GM12864 (cell line): ENCODE measurements at regions not wholly inside any gene's neighbourhood (a gene's known extent, or its start where the extent isn't known, plus 50 kb on each side); places are given as distances from the start of the nearest gene placed in this dataset.

Experiments
- DNase-seq: peaks from one replicate; pipeline ENCODE4 v3.0.0-alpha.2; 2011; ENCODE audit warnings: low read depth
- H3K4me3 ChIP-seq: 2 replicates; pipeline ENCODE4 v1.5.1; 2011; ENCODE audit warnings: mild to moderate bottlenecking, low read depth, low read length, control low read depth
- TF ChIP-seq, protein P1 (sequence below): IDR thresholded peaks from 2 replicates; pipeline ENCODE4 v1.5.1; 2011; ENCODE audit warnings: low read depth, mild to moderate bottlenecking, moderate library complexity, low read length, control low read depth, inconsistent platforms; ENCODE audit errors: missing control alignments

DNA sequence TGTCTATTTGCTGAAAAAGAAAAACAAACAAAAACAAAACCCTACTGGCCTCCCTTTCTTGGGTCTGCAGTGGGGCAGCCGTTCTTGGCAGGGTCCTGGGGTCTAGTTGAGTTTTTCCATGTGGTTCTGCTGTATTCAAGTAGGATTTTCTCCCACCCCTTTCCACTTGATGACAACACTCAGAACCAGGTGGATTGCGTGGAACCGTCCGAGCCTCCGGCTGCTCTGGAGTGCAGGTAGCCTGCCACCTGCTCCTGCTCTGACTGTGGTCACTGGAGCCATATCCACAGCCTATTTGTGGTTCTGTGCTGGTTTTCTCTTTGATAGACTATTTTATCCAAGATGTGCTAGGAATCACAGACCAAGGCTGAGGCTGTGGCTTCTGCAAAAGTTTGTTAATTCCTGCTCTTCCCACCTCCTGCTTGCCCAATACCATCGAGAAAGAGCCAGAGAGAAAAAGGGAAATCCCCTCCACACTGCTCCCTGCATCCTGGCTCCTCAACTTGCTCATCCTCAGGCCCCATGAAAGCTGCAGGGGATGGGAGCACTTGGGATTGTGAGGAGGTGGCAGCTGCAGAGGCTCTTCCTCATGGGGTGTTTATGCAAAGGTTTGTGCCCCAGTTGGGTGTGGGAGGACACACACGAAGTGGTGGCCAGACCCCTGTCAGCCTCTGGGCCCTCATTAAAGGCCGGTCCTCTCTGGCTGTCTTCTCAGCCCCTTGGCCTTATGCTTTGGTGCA lies 377.8 kb upstream of the TNRC6C start:
- TF ChIP-seq, protein P1, sequence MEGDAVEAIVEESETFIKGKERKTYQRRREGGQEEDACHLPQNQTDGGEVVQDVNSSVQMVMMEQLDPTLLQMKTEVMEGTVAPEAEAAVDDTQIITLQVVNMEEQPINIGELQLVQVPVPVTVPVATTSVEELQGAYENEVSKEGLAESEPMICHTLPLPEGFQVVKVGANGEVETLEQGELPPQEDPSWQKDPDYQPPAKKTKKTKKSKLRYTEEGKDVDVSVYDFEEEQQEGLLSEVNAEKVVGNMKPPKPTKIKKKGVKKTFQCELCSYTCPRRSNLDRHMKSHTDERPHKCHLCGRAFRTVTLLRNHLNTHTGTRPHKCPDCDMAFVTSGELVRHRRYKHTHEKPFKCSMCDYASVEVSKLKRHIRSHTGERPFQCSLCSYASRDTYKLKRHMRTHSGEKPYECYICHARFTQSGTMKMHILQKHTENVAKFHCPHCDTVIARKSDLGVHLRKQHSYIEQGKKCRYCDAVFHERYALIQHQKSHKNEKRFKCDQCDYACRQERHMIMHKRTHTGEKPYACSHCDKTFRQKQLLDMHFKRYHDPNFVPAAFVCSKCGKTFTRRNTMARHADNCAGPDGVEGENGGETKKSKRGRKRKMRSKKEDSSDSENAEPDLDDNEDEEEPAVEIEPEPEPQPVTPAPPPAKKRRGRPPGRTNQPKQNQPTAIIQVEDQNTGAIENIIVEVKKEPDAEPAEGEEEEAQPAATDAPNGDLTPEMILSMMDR: no peak
- no peak overlapping the region for H3K4me3 ChIP-seq
- no peak for DNase-seq

DNA sequence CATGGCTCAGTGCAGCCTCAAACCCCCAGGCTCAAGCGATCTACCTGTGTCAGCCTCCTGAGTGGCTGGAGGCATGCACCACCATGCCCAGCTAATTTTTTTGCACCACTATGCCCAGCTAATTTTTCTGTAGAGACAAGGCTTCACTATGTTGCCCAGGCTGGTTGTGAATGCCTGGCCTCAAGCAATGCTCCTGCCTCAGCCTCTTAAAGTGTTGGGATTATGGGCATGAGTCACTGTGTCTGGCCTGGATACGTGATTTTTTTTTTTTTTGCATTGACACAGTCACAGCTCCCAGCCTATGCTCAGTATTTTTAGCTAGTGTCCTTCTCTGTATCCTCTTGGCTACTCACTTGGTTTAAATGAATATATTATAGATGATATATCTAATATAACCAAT lies 377.0 kb upstream of the TNRC6C start:
- TF ChIP-seq, protein P1: no peak

DNA sequence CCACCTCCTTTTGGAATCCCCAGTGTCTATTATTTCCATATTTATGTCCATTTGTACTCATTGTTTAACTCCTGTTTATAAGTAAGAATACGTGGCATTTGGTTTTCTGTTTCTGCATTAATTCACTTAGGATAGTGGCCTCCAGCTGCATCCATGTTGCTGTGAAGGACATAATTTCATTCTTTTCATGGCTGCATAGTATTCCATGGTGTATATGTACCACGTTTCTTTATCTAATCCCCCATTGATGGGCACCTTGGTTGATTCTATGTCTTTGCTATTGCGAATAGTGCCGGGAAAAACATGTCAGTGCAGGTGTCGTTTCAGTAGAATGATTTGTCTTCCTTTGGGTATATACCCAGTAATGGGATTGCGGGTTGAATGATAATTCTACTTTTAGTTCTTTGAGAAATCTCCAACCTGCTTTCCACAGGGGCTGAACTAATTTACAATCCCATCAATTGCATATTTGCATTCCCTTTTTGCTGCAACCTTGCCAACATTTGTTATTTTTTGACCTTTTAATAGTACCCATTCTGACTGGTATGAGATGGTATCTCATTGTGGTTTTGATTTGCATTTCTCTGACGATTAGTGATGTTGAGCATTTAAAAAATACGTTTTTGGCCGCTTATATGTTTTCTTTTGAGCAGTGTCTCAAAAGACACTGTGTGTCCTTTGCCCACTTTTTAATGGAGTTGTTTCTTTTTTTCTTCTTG lies 373.2 kb upstream of the TNRC6C start:
- DNase-seq: no peak

More for the DNA sequence above, 377.0 kb upstream of the TNRC6C start:
- DNase-seq: no peak
- no peak overlapping the region for H3K4me3 ChIP-seq

DNA sequence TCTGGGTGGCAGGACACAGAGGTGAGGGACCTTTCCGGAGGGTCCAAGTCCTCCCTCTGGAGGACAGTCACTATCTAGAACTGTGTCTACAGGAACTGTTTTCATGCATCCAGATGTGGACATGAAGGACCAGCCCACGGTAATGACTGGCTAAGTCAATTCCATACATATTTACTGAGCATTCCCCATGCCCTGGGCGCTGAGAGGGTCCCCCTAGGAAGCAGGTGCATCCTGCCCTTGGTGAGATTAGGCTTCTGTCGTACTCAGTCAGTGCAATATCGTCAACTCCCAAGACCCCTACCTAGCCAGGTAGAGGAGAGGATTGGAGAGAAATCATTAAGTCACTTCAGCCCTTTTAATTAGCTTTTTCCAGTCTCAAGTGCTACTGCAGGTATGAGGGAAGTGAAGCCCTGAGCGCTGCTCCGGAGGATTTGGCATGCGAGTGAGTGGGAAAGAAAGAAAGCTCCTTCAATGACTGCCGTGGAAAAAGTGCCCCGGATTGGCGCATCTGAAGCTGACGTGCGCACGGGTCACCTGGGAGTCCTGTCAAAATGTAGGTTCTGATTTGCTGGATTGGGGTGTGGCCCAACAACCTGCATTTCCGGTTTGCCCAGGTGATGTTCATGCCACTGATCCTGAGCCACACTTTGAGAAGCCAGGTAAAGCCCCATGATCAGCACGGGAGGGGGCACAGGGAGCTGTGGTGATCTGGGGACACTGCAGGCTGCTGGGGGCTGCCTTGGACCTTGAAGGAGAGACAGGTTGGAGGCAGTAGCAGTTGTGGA lies 367.4 kb upstream of the TNRC6C start:
- TF ChIP-seq, protein P1: no peak
- H3K4me3 ChIP-seq: no peak overlapping the region
- DNase-seq: no peak

More for the DNA sequence above, 373.2 kb upstream of the TNRC6C start:
- TF ChIP-seq, protein P1: no peak
- no peak overlapping the region for H3K4me3 ChIP-seq

DNA sequence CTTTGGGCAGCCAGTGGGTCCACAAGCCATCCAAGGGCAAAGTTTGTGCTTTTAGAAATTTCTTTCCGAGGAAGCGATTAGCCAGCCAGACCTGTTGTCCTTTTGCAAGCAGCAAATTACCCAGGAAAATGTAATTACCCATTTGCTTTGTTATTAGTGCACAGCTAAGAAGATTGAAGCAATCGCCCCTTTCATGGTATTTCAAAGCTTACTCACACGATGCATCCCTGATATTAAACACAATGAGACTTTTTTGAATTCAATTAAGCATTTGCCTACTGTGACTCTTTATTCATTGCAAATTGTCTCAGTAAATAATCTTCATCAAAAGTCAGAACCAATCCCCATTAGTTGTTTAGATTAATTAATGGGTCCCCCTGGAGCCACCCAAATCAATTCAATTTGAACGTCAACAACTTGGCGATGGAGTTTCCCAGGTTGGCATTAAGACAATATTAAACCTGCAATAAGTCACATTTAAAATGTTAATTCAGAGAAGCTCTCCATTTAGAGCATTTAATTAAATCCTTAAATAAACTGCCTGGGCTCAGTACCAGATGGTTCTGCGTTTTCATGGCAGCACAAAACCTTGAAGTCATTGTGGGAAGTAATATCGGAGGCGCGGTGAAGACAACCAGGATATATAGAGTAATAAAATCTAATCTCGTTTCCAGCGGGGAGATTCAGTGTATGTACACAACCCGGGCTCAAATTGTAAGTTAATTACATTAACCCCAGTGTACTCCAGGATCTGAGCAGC lies 366.2 kb upstream of the TNRC6C start:
- H3K4me3 ChIP-seq: no peak overlapping the region
- DNase-seq: no peak
- TF ChIP-seq, protein P1: no peak

DNA sequence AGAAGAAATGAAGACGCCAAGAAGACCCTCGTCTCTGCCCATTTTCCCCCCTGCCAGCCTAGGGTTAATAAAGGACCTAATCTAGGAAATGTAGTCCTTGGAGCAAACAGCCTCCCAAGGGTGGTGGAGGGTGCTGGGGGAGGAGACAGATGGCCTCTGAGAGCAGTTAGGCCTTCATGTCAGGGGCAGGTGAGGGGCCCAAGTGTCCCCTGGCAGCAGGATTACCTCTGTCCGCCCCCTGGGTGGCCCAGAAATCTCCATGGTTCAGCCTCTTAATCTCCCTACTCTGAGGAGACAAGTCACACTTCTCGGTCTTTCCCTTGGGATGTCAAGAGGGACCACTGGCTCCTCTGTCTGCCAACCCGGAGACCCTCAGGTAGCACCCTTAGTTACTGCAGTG lies 365.4 kb upstream of the TNRC6C start:
- no peak for DNase-seq
- no peak overlapping the region for H3K4me3 ChIP-seq
- TF ChIP-seq, protein P1: no peak
